Kidney capillary endothelial cell (primary cell): ENCODE measurements at regions not wholly inside any gene's neighbourhood (a gene's known extent, or its start where the extent isn't known, plus 50 kb on each side); places are given as distances from the start of the nearest gene placed in this dataset.

Source experiments
- DNase-seq: peaks from one replicate; pipeline ENCODE4 v3.0.0-alpha.2; 2018; ENCODE audit warnings: low spot score

GRCh38 chr6:168880271-168880670 is 373.4 kb downstream of the THBS2 start:
- no peak for DNase-seq

- no peak for DNase-seq
These were observed 375.8 kb downstream of the THBS2 start for GRCh38 chr6:168877821-168878282.

- DNase-seq: no peak
These were observed 376.7 kb downstream of the THBS2 start for GRCh38 chr6:168876956-168877355.

GRCh38 chr6:168875811-168876576 is 377.7 kb downstream of the THBS2 start:
- no peak for DNase-seq

GRCh38 chr6:168874637-168875036 is 379.0 kb downstream of the THBS2 start:
- no peak for DNase-seq

- no peak for DNase-seq
These were observed 380.1 kb downstream of the THBS2 start for GRCh38 chr6:168873278-168874190.

- DNase-seq: no peak
These were observed 381.9 kb downstream of the THBS2 start for GRCh38 chr6:168871642-168872315.

GRCh38 chr6:168870982-168871381 is 382.7 kb downstream of the THBS2 start:
- DNase-seq: no peak

GRCh38 chr6:168867247-168868102 is 386.2 kb downstream of the THBS2 start:
- no peak for DNase-seq

- no peak for DNase-seq
These were observed 387.1 kb downstream of the THBS2 start for GRCh38 chr6:168866534-168866933.

- no peak for DNase-seq
These were observed 388.1 kb downstream of the THBS2 start for GRCh38 chr6:168865522-168865921.

- DNase-seq: no peak
These were observed 388.8 kb downstream of the THBS2 start for GRCh38 chr6:168864541-168865460.

- DNase-seq: no peak
These were observed 390.2 kb downstream of the THBS2 start for GRCh38 chr6:168863467-168863866.

GRCh38 chr6:168862346-168862980 is 391.2 kb downstream of the THBS2 start:
- no peak for DNase-seq

GRCh38 chr6:168860987-168861386 is 392.7 kb downstream of the THBS2 start:
- DNase-seq: no peak

GRCh38 chr6:168860341-168860740 is 393.3 kb downstream of the THBS2 start:
- no peak for DNase-seq

- DNase-seq: no peak
These were observed 394.7 kb downstream of the THBS2 start for GRCh38 chr6:168858926-168859325.

- no peak for DNase-seq
These were observed 396.7 kb downstream of the THBS2 start for GRCh38 chr6:168856914-168857313.

- no peak for DNase-seq
These were observed 401.2 kb downstream of the THBS2 start for GRCh38 chr6:168852376-168852884.
